ENCODE measurements at regions not wholly inside any gene's neighbourhood (a gene's known extent, or its start where the extent isn't known, plus 50 kb on each side); places are given as distances from the start of the nearest gene placed in this dataset.

DNA sequence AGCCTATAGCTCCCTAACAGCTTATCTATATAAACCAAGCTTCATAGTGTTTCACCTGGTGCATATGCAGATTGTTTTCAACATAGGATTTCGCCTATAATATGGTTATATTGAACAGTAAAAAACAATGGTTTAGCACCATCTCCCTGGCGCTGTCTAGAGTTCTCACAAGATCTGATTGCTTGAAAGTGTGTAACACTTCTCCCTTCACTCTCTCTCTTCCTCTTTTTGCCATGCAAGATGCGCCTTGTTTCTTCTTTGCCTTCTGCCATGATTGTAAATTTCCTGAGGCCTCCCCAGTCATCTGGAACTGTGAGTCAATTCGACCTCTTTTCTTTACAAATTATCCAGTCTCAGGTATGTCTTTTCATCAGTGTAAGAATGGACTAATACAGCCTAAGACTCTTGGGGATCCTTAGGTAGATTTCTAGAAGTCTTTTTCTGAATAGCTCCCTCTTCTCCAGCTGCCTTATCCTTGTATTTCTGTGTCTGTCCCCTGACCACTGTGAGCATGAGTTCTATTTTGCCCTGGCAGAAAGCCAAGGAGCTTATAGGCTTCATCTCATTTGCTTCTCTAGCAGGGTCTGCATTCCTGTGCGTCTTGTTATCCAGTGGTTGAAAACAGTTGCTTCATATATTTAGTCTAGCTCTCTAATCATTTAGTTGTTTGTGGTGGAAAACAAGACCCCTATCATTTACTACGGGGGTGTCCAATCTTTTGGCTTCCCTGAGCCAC is 401.6 kb downstream of the GPD2 start:
- WGBS, 4 donors = 62 to 73% (median 66%) methylated on average over 6 of the region's 6 CpGs
- Histone ChIP-seq H3K9me3 (no peaks in the 10 kb centered on the region), H3K27ac (no peak overlapping the region), H3K36me3 (no peaks in the 10 kb centered on the region), H3K27me3 (no peaks in the 10 kb centered on the region), H3K4me3 (no peak overlapping the region), H3K4me1 (no peaks in the 10 kb centered on the region)
- TF ChIP-seq, protein P1, sequence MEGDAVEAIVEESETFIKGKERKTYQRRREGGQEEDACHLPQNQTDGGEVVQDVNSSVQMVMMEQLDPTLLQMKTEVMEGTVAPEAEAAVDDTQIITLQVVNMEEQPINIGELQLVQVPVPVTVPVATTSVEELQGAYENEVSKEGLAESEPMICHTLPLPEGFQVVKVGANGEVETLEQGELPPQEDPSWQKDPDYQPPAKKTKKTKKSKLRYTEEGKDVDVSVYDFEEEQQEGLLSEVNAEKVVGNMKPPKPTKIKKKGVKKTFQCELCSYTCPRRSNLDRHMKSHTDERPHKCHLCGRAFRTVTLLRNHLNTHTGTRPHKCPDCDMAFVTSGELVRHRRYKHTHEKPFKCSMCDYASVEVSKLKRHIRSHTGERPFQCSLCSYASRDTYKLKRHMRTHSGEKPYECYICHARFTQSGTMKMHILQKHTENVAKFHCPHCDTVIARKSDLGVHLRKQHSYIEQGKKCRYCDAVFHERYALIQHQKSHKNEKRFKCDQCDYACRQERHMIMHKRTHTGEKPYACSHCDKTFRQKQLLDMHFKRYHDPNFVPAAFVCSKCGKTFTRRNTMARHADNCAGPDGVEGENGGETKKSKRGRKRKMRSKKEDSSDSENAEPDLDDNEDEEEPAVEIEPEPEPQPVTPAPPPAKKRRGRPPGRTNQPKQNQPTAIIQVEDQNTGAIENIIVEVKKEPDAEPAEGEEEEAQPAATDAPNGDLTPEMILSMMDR (IDR thresholded peaks at IDR 0.05) = no peak
- TF ChIP-seq POLR2A (IDR thresholded peaks at IDR 0.05) = no peak
- intact Hi-C loops (cut with DNase I) = no loop called here
- DNase-seq (no peak), ATAC-seq (no peak)

DNA sequence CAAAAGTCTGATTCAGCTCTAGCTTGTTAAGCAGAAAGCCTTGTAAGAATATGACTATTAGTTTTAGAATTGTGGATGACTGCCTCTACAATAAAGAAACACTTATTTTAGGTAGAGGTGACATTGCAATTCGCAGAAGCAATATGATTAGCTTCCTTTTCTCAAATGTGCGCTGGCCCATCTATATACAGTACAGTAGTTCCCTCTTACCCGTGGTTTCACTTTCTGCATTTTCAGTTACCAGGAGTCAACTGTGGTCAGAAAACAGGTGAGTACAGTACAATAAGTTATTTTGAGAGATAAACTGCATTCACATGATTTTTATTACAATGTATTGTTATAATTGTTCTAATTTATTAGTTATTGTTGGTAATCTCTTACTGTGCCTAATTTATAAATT is 405.1 kb downstream of the GPD2 start:
- DNase-seq (no peak), ATAC-seq (no peak)
- no peaks in the 10 kb centered on the region for H3K4me1 ChIP-seq
- TF ChIP-seq POLR2A (IDR thresholded peaks at IDR 0.05) = no peak
- TF ChIP-seq, protein P1 (IDR thresholded peaks at IDR 0.05) = no peak
- intact Hi-C loops (cut with DNase I) = no loop called here
- H3K4me3 ChIP-seq = no peak overlapping the region
- H3K9me3 ChIP-seq = no peaks in the 10 kb centered on the region
- H3K36me3 ChIP-seq = no peaks in the 10 kb centered on the region
- H3K27ac ChIP-seq = no peak overlapping the region
- H3K27me3 ChIP-seq = no peaks in the 10 kb centered on the region
- WGBS, 4 donors = 86 to 90% (median 89%) methylated on average over 3 of the region's 3 CpGs

DNA sequence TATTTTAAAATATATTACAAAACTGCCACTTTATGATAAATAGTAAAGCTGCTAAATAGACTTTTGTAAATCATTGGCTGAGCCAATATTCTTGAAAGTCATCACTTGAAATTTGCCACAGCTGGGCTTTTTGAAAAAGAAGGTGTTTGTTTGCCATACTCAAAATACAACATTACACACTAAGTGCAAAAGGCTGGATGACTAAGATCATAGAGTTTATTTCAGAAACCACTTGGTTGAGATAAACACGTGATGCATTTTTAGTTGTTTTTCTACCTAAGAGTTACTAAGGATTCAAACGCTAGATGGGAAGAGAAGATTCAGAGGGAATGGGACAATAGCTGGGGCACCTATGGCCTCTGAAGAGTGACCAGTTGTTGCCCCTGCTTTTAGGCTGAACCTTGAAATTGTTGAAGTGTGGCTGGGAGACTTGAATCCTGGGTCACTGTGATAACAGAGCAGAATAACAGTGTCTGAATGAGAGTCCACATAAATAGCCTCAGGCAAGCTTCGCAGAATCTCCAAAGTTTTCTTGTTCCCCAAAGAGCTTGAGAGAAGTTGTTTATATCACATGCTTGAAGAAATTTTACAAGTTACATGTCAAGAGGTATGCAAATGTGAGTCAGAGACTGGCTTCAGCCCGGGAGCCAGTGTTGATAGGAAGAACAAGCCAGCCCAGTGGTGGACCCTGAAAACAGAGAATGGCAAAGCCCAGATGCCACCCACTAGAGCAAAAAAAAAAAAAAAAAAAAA is 409.8 kb downstream of the GPD2 start:
- Histone ChIP-seq H3K4me3 (no peak overlapping the region), H3K9me3 (no peaks in the 10 kb centered on the region), H3K36me3 (no peaks in the 10 kb centered on the region), H3K27ac (no peak overlapping the region), H3K4me1 (no peaks in the 10 kb centered on the region), H3K27me3 (no peaks in the 10 kb centered on the region)
- no peak for ATAC-seq
- TF ChIP-seq POLR2A (IDR thresholded peaks at IDR 0.05) = no peak
- TF ChIP-seq, protein P1 (IDR thresholded peaks at IDR 0.05) = no peak
- intact Hi-C loops (cut with DNase I) = no loop called here
- 53 to 58% (median 55%) methylated on average over 4 of the region's 4 CpGs for WGBS, 4 donors
- no peak for DNase-seq

GRCh38 chr2:156852210-156852609 is 405.3 kb upstream of the GALNT5 start:
- Histone ChIP-seq H3K27ac (no peak overlapping the region), H3K36me3 (no peaks in the 10 kb centered on the region), H3K4me1 (no peaks in the 10 kb centered on the region), H3K9me3 (no peaks in the 10 kb centered on the region), H3K4me3 (no peak overlapping the region), H3K27me3 (no peaks in the 10 kb centered on the region)
- TF ChIP-seq, protein P1 (IDR thresholded peaks at IDR 0.05) = no peak
- intact Hi-C loops (cut with DNase I) = no loop called here
- 85 to 91% (median 87%) methylated on average over 4 of the region's 4 CpGs for WGBS, 4 donors
- ATAC-seq = no peak
- DNase-seq = no peak

Measured in heart left ventricle (tissue), 16 donors.